Midbrain (tissue), 1 donor: ENCODE measurements at regions not wholly inside any gene's neighbourhood (a gene's known extent, or its start where the extent isn't known, plus 50 kb on each side); places are given as distances from the start of the nearest gene placed in this dataset.

Experiments used
- DNase-seq: peaks from one replicate; lab custom pipeline; 2025; lab: John Stamatoyannopoulos, UW

GRCh38 chr2:10237392-10238321 is 65.0 kb upstream of the HPCAL1 start:
- no peak for DNase-seq

GRCh38 chr2:10238396-10238795 is 64.3 kb upstream of the HPCAL1 start:
- no peak for DNase-seq

DNA sequence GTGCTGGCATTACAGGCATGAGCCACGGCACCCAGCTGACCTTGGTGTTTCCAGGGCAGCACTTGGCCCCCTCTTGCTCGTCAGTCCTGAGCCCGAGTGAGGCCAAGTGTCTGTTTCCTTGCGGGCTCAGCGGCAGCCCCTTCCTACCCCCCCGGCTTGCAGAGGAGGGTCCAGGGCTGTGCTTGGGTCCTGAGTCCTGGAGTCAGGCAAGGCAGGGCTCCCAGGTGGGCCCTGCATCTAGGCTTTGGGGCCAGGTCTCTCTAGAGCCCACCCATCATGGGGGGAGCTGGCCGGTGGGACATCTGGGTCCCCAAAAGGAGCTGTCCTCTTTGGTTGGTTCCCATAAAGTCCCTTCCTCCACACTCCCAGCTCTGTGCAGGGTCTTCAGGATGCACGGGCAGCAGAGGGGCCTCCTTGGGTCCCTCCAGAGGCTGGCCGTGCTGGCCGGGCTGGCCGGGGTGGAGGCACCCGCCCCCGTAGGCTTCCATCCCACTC is 63.7 kb upstream of the HPCAL1 start:
- no peak for DNase-seq

DNA sequence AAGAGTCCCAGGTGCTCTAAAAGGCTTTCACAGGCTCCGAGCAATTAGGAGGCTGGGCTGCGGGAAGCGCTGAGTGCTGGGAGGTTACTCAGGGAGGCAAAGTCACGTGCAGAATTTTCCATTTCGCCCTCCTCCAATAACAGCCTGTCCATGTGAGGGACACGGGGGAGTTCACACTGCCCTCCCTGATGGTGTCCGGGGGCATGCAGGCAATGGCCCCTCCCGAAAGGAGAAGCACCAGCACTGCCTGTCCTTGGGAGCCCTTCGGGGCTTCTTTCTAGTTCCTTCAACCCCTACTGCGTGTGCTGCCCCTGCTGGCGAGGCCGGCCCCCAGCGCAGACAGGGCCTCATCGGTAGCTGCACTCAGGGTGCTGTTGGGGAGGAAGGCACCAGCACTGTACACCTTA is 63.1 kb upstream of the HPCAL1 start:
- no peak for DNase-seq

DNA sequence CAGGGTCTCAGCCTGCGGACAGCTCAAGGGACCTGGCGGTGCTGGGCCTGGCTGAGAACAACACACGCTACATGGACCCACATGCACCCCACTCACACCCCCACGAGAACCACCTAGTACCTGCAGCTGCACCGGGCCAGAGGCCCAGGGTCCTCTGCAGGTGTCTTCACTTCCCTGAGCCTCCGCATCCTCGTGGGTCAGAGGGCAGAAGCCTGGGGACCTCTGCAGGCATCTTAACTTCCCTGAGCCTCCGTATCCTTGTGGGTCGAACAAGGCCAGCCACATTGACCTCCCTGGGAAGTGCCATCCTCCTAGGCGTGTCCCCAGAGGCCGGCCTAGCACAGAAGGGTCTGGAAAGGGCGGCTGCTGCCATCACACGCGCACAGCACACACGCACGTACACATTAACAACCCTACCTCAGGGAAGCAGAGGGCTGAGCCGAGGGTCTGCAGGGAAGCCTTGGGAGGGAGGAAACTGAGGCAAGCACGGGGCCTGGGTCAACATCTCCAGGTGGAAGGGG is 62.5 kb upstream of the HPCAL1 start:
- DNase-seq, result no peak

DNA sequence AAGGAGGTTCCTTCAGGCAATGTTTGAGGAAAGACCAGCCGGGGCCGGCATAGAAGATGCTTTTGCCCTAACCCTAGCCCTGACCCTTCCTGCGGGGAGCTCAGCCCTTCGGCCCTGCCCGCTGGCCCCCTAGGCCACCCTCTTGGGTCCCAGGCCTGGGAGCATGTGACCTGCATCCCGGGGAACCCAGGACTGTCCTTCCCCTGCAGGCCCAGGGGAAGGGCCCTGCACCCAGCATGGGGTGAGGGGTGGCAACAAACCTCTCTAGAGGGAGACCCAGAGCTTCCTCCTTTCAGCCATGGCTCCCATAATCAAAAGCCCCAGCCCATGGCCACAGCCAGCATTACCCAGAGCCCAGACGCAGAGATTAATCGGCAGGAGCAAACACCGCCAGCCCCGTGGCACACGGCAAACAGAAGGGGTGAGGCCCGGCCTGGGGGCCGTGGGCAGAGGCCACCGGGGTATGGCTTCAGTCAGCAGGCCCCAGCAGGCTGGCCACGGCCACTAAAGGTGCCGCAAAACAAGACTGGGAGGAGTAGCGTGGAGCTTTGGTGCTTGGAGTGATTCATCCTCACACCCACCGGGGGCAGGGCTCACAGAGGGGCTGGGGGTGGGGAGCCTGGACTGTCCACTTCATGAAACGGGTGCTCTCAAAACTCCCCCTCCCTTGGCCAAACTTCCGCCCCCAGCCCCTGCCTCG is 61.6 kb upstream of the HPCAL1 start:
- no peak for DNase-seq

DNA sequence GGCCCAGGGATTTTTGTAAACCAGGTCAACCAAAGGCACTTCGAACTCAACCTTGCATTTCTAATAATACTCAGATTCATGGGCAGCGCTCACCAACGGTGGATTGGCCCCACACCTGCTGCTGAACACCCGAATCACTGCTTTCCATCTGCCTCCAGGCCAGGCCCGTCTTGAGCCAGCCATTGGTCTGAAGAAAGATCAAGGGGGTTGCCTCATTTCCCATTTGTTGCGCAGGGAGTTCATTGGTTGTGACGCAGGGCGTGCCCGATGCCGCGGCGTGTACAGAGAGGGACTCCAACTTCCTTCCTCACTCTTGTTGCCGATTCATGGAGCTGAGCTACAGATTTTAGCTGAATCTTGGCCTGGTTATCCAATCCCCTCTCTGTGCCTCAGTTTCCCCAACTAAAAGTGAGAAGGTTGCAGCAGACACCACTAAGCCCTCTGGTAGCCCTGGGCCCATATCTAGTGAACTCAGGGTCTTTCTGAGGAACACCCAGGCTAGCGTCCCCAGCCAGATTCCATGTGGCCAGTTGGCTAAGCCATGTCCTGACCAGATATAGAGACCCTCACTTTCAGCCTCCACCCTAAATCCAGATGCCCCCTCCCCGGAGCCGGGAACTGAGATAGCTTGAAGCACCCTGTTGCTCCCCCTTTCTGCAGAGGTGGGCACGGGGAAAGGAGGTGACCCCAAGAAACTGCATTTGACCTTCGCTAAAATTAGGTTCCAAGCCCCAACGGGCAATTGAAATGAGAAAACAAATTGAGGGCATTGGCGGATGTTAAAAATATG is 60.9 kb upstream of the HPCAL1 start:
- no peak for DNase-seq

- DNase-seq, result no peak
Observed at GRCh38 chr2:10242451-10242850, 60.3 kb upstream of the HPCAL1 start.

DNA sequence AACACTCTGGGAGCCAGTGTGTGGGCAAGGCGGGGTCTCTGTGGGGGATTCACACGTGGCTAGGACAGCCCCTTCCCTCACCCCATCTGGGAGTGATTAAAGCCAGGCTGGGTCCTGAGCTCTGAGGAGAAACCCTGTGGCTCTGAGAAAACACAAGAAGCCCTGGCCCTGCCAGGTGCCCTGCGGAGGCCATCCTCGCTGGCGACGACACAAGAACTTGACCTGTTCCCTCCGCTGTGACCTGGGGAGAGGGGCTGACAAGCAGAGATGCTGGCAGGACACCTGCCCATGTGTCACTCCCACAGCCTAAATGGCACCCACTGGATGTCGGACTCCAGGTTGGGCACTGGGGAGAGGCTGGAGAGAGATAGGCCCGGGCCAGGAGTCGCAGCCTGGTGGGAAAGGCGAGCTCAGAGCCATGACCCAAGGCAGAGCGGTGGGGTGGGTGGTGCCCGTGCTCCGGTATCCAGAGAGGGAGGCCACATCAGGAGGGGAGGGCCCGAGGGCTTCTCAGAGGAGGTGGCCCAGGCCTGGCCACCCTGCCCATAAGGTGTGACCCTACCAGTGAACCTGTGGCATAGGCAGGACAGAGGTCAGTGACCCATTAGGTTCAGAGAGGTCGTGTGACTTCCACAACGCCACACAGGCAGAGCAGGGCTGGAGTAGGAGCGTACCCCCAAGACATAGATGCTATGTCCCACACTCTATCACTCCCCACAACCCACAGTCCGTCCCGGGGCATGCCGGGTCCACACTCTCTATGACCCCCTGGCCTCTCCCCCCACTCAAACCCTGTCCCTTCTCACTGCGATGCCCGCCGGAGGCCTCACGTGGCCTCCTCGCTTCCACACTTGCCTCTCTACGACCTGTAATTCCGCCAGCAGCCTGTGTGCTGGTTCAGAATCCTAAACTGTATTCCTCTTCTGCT is 59.4 kb upstream of the HPCAL1 start:
- DNase-seq, result no peak

- DNase-seq, result no peak
Observed at GRCh38 chr2:10243926-10244270, 58.8 kb upstream of the HPCAL1 start.

DNA sequence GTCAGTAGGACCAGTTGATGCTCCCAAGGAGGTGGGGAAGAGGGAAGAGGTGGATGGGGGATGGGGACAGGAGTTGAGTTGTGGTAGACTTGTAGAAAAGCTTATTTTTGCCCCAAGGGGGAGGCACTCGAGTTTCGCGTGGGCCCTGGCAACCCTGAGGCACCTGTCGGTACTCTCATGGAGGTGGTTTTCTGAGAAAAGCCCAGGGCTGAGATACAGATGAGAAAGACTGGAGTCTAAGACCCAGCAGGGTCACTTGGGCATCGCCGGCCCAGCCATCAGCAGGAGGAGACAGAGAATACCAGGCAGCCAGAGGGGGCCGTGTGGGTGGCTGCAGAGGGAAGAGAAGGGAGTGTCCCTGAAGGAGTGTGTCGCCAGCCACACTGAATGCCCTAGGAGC is 57.7 kb upstream of the HPCAL1 start:
- DNase-seq, result no peak

DNA sequence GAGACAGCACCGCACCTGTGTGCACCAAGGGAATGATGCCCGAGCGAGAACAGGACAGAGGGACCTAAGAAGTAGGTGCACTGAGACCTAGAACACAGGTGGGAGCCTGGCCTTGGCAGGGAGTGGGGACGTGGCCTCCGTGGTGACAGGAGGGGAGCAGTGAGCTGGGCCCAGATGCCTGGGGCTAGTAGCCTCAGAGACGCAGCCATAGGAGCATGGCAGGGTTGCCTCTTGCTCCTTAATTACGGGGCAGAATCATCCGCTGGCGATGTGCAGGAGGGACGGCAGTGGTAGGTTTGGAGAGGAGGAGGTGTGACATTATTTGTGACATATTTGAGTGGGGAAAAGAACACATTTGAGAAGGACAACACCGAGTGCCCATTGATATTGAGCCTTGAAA is 57.0 kb upstream of the HPCAL1 start:
- DNase-seq, result no peak

GRCh38 chr2:10246370-10246769 is 56.3 kb upstream of the HPCAL1 start:
- DNase-seq, result no peak

DNA sequence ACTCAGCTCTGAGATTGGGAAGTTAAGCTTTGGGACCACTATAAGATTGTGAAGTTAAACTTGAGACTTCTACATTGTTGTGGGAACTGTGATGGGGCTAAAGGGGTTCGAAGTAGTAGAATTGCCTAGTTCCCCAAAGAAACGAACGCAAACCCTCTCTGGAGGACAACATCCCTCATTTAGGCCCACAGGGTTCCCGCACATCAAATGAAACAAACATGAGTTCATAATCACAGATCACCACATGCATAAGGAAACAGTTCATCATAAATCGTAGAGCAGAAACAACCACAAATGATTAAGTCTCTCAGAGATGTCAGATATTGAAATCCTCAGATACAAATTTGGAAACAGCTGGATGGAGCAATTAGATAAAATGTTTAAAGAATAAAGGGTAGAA is 55.9 kb upstream of the HPCAL1 start:
- DNase-seq, result no peak

DNA sequence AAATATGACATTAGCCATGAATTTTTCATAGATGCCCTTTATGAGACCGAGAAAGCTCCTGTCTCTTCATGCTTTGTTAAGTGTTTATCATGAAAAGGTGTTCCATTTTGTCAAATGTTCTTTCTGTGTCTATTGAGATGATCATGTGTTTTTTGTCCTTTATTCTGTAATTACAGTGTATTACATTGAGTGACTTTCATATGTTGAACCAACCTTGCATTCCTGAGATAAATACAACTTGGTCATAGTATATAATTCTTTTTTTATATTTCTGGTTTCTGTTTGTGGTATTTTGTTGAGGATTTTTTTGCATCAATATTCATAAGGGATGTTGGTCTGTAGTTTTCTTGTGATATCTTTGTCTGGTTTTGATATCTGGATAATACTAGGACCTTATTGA is 52.9 kb upstream of the HPCAL1 start:
- DNase-seq, result no peak

DNA sequence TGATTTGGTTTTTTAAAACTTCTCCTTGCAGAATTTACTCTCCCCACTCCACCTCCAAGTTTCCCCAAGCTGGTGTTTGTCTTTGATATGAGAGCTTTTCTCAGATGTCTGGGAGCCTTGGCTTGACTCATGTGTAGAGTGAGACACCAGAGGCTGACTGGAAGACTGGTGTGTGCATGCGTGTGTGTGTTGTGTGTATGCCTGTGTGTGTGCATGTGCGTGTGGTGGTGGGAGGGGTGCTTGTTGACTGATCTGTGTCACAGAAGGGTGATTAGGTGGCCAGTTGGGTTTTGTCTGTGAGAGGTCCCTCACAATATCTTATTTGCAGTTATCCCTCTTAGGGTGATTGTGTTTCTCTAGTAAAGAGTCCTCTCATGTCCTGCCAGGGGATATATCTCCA is 50.5 kb upstream of the HPCAL1 start:
- no peak for DNase-seq

DNA sequence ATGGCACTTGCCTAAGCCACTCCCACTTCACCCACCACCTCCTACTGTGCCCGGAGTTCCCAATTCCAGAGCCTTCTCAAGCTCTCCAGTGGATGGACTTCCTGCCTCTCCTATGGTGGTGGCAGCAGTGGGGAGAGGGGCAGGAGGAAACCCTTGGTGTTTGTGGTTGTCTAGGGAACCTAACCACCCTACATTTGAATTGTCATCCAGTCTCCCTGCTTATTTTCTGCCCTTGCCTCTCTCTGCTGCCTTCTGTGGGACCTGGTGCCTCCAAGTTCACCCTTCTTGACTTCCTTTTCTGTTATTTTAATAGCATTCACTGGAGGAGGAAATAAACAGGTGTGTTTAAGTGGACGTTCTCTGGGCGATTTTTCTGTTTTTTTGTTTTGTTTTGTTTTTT is 50.0 kb upstream of the HPCAL1 start:
- no peak for DNase-seq
